SK-N-SH treated with all-trans-retinoic acid at 6 μM for 48 hours (cell line): ENCODE measurements at regions not wholly inside any gene's neighbourhood (a gene's known extent, or its start where the extent isn't known, plus 50 kb on each side); places are given as distances from the start of the nearest gene placed in this dataset.

ENCODE experiments used
- ARNTL ChIP-seq: fragments of 450-650 bp; formaldehyde crosslinking; IDR thresholded peaks from 2 replicates; pipeline ENCODE4 v1.5.0; 2020; ENCODE audit warnings: low read depth, mild to moderate bottlenecking, moderate library complexity, borderline replicate concordance
- PPARA ChIP-seq: fragments of 250-450 bp; sonication (Bioruptor Pico); IDR thresholded peaks from 2 replicates; pipeline ENCODE4 v1.5.0; 2020; ENCODE audit warnings: mild to moderate bottlenecking, borderline replicate concordance

DNA sequence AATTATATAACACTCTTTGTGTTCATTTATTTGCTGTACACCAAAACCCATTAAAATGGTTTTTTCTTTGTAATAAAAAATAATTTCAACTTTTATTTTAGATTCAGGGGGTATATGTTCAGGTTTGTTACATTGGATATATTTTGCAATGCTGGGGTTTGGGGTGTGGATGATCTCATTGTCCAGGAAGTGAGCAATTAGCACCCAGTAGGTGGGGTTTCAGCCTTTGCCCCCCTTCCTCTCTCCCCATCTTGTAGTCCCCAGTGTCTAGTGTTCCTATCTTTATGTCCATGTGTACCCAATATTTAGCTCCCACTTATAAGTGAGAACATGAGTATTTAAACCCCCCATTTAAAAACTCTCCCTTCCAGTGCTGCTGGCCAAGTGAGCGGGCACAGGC is 184.6 kb downstream of the RHOU start:
- TF ChIP-seq ARNTL (CRISPR knock-in tag) = no peak
- no peak for TF ChIP-seq PPARA (CRISPR knock-in tag)
